ENCODE measurements at regions not wholly inside any gene's neighbourhood (a gene's known extent, or its start where the extent isn't known, plus 50 kb on each side); places are given as distances from the start of the nearest gene placed in this dataset.

DNA sequence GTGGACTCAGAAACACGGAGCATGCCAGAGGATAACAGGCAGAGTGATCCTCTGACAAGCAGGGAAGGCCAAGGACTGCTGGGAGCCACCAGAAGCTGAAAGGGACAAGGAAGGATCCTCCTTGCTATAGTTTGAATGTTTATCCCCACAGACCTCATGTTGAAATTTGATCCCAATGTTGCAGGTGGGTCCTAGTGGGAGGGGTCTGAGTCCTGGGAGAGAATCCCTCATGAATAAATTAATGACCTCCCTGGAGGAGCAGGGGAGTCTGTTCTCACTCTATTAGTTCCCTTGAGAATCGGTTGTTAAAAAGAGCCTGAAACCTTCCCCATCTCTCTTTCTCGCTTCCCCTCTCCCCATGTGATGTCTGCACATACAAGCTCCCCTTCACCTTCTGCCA, 124.4 kb downstream of the FBXO15 start:
- Histone ChIP-seq H3K4me1 (ENCODE audit: control insufficient read depth, insufficient read depth, low read length) (no peaks in the 10 kb centered on the region), H3K4me3 (ENCODE audit: low read length) (no peak overlapping the region), H3K36me3 (ENCODE audit: control insufficient read depth, insufficient read depth, low read length) (no peaks in the 10 kb centered on the region), H3K9me3 (ENCODE audit: control insufficient read depth, low read depth, low read length) (no peaks in the 10 kb centered on the region), H3K27me3 (ENCODE audit: control insufficient read depth, insufficient read depth, low read length) (no peaks in the 10 kb centered on the region), H3K27ac (ENCODE audit: low read length) (no peak overlapping the region)
- DNase-seq: no peak
- WGBS (ENCODE audit: insufficient coverage, low lambda C conversion rate): 40% methylated on average over 1 of the region's 3 CpGs

DNA sequence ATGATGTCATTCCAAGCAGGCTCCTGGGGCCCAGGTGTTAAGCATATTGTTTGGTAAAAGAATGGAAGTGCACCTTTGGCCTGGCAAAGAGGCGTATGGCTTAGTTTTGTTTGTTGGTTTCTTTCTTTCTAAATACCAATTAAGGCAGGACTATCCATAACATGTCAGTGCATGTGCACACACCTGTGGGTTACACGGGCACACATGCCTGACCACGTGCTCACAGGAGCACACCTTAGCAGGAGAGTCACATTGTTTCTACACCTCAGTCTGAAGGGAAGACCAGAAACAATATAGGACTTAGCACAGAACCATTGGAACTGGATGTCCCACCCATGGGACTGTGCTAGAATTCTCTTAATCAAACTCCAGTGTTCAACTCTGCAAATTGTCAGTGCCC, 127.8 kb downstream of the FBXO15 start:
- H3K4me3 ChIP-seq (ENCODE audit: low read length): no peak overlapping the region
- no peak for DNase-seq
- H3K9me3 ChIP-seq (ENCODE audit: control insufficient read depth, low read depth, low read length): no peaks in the 10 kb centered on the region
- no peak overlapping the region for H3K27ac ChIP-seq (ENCODE audit: low read length)
- no peaks in the 10 kb centered on the region for H3K27me3 ChIP-seq (ENCODE audit: control insufficient read depth, insufficient read depth, low read length)
- WGBS (ENCODE audit: insufficient coverage, low lambda C conversion rate): no CpG with 5 or more reads among the region's 3 CpGs
- H3K4me1 ChIP-seq (ENCODE audit: control insufficient read depth, insufficient read depth, low read length): no peaks in the 10 kb centered on the region
- H3K36me3 ChIP-seq (ENCODE audit: control insufficient read depth, insufficient read depth, low read length): no peaks in the 10 kb centered on the region

- Histone ChIP-seq H3K9me3 (ENCODE audit: control insufficient read depth, low read depth, low read length) (no peaks in the 10 kb centered on the region), H3K4me1 (ENCODE audit: control insufficient read depth, insufficient read depth, low read length) (no peaks in the 10 kb centered on the region), H3K27me3 (ENCODE audit: control insufficient read depth, insufficient read depth, low read length) (no peaks in the 10 kb centered on the region), H3K27ac (ENCODE audit: low read length) (no peak overlapping the region), H3K36me3 (ENCODE audit: control insufficient read depth, insufficient read depth, low read length) (no peaks in the 10 kb centered on the region), H3K4me3 (ENCODE audit: low read length) (no peak overlapping the region)
- no CpG with 5 or more reads among the region's 5 CpGs for WGBS (ENCODE audit: insufficient coverage, low lambda C conversion rate)
- DNase-seq: no peak
Observed at GRCh38 chr18:74013955-74014354, 133.7 kb downstream of the FBXO15 start.

- Histone ChIP-seq H3K27ac (ENCODE audit: low read length) (no peak overlapping the region), H3K4me3 (ENCODE audit: low read length) (no peak overlapping the region), H3K27me3 (ENCODE audit: control insufficient read depth, insufficient read depth, low read length) (no peaks in the 10 kb centered on the region), H3K4me1 (ENCODE audit: control insufficient read depth, insufficient read depth, low read length) (no peaks in the 10 kb centered on the region), H3K9me3 (ENCODE audit: control insufficient read depth, low read depth, low read length) (no peaks in the 10 kb centered on the region), H3K36me3 (ENCODE audit: control insufficient read depth, insufficient read depth, low read length) (no peaks in the 10 kb centered on the region)
- DNase-seq: no peak
- WGBS (ENCODE audit: insufficient coverage, low lambda C conversion rate): 90% methylated on average over 2 of the region's 14 CpGs
Observed at GRCh38 chr18:74012954-74013630, 134.5 kb downstream of the FBXO15 start.

GRCh38 chr18:74006143-74006542, 141.5 kb downstream of the FBXO15 start:
- H3K4me3 ChIP-seq (ENCODE audit: low read length): no peak overlapping the region
- H3K9me3 ChIP-seq (ENCODE audit: control insufficient read depth, low read depth, low read length): no peaks in the 10 kb centered on the region
- no peak for DNase-seq
- no peak overlapping the region for H3K27ac ChIP-seq (ENCODE audit: low read length)
- no CpG with 5 or more reads among the region's 8 CpGs for WGBS (ENCODE audit: insufficient coverage, low lambda C conversion rate)
- H3K27me3 ChIP-seq (ENCODE audit: control insufficient read depth, insufficient read depth, low read length): no peaks in the 10 kb centered on the region
- no peaks in the 10 kb centered on the region for H3K36me3 ChIP-seq (ENCODE audit: control insufficient read depth, insufficient read depth, low read length)
- H3K4me1 ChIP-seq (ENCODE audit: control insufficient read depth, insufficient read depth, low read length): no peaks in the 10 kb centered on the region

DNA sequence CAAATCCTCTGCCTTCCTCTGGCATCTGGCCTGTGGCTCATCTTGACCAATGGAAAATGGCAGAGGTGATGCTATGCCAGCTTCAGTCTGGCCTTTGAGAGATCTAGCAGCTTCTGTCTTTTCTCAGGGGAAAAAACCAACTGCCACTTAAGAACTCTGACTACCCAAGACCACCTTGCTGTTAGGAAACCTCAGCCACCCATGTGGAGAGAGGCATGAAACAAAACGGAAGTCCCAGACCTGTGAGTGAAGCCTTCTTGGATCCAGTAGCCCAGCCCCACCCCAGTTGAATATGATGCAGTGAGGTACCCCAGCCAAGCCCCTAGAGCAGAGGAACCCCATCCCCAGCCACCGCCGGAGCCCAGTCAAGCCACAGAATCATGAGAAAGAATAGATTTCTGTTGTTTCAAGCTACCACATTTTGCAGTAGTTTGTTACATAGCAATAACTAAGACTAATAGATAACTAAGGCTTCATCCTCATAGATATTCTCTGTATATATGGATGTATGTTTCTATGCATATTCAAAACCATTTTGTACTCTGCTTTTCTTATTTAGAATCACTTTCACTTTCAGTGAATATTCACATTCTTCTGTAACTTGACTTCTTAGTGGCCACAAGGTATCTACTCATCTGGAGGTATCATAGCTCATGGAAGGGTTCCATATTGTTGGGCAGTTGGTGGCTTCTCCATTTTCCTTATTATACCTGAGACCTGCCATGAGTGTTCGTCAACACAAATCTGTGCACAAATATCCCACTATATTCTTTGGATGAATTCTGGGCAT, 142.1 kb downstream of the FBXO15 start:
- WGBS (ENCODE audit: insufficient coverage, low lambda C conversion rate): 100% methylated on average over 1 of the region's 4 CpGs
- no peak for DNase-seq

DNA sequence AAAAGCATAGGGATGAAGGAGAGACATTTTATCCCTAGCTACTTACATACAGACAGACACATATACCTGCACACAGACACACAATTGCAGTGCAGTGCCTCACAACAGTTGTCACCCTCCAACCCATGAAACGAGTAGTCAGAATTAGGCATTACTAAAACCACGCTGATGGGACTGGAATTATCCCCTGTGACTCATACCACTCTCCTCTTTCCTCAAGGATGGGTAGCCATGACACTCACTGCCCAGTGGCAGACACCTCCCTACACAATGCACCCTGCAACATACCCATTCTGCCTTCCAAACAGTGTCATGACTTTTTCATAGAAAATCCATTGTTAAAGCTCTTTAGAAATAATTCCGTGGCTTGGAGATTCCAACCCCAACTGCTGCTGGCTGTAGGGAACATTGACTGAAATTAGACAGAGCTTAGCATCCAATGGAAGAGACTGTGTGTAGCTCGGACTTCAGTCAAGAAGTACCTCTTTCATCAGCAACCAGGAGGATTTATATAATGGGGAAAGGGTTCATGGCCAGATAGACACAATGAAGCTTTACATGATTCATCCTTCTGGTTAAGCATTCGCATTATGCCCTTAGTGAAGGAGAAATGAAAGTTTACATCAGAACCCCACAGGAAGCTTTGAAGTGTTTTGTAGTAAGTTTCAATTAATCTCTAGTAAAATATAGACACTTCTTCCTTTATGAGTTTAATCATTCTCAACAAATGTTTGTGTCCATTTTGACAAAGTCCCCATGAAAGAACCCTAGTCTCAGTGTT, 155.2 kb downstream of the FBXO15 start:
- Histone ChIP-seq H3K9me3 (ENCODE audit: control insufficient read depth, low read depth, low read length) (no peaks in the 10 kb centered on the region), H3K36me3 (ENCODE audit: control insufficient read depth, insufficient read depth, low read length) (no peaks in the 10 kb centered on the region), H3K4me3 (ENCODE audit: low read length) (no peak overlapping the region), H3K4me1 (ENCODE audit: control insufficient read depth, insufficient read depth, low read length) (no peaks in the 10 kb centered on the region), H3K27ac (ENCODE audit: low read length) (no peak overlapping the region), H3K27me3 (ENCODE audit: control insufficient read depth, insufficient read depth, low read length) (no peaks in the 10 kb centered on the region)
- WGBS (ENCODE audit: insufficient coverage, low lambda C conversion rate): no CpG with 5 or more reads among the region's 5 CpGs
- no peak for DNase-seq

More for the DNA sequence above, 142.1 kb downstream of the FBXO15 start:
- Histone ChIP-seq H3K9me3 (ENCODE audit: control insufficient read depth, low read depth, low read length) (no peaks in the 10 kb centered on the region), H3K36me3 (ENCODE audit: control insufficient read depth, insufficient read depth, low read length) (no peaks in the 10 kb centered on the region), H3K27me3 (ENCODE audit: control insufficient read depth, insufficient read depth, low read length) (no peaks in the 10 kb centered on the region), H3K27ac (ENCODE audit: low read length) (no peak overlapping the region), H3K4me3 (ENCODE audit: low read length) (no peak overlapping the region), H3K4me1 (ENCODE audit: control insufficient read depth, insufficient read depth, low read length) (no peaks in the 10 kb centered on the region)

DNA sequence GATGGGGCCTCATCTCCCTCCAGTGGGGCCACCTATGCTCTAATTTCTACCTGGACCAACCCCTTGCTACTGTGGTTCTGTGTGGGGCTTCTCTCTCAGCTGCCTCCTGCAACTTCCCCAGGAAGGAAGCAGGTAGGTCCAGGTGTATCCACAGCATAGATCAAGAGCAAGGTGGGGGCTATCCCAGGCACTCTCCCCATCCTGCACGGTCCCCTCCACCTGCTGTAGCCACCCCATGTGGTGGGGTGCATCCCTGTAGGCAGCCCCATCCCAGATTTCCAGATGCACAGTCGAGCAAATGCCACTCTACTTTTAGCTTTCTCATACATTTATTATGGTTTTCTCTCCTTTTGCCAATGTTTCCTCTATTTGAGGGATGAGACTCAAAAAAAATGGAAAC, 156.1 kb downstream of the FBXO15 start:
- WGBS (ENCODE audit: insufficient coverage, low lambda C conversion rate): no CpG with 5 or more reads among the region's 2 CpGs
- H3K9me3 ChIP-seq (ENCODE audit: control insufficient read depth, low read depth, low read length): no peaks in the 10 kb centered on the region

GRCh38 chr18:73990258-73990657, 157.4 kb downstream of the FBXO15 start:
- Histone ChIP-seq H3K27ac (ENCODE audit: low read length) (no peak overlapping the region), H3K27me3 (ENCODE audit: control insufficient read depth, insufficient read depth, low read length) (no peaks in the 10 kb centered on the region), H3K4me1 (ENCODE audit: control insufficient read depth, insufficient read depth, low read length) (no peaks in the 10 kb centered on the region), H3K4me3 (ENCODE audit: low read length) (no peak overlapping the region), H3K36me3 (ENCODE audit: control insufficient read depth, insufficient read depth, low read length) (no peaks in the 10 kb centered on the region), H3K9me3 (ENCODE audit: control insufficient read depth, low read depth, low read length) (no peaks in the 10 kb centered on the region)
- no CpG with 5 or more reads among the region's 6 CpGs for WGBS (ENCODE audit: insufficient coverage, low lambda C conversion rate)
- DNase-seq: no peak

More for the DNA sequence above, 156.1 kb downstream of the FBXO15 start:
- Histone ChIP-seq H3K27me3 (ENCODE audit: control insufficient read depth, insufficient read depth, low read length) (no peaks in the 10 kb centered on the region), H3K4me1 (ENCODE audit: control insufficient read depth, insufficient read depth, low read length) (no peaks in the 10 kb centered on the region), H3K36me3 (ENCODE audit: control insufficient read depth, insufficient read depth, low read length) (no peaks in the 10 kb centered on the region), H3K4me3 (ENCODE audit: low read length) (no peak overlapping the region), H3K27ac (ENCODE audit: low read length) (no peak overlapping the region)
- no peak for DNase-seq

DNA sequence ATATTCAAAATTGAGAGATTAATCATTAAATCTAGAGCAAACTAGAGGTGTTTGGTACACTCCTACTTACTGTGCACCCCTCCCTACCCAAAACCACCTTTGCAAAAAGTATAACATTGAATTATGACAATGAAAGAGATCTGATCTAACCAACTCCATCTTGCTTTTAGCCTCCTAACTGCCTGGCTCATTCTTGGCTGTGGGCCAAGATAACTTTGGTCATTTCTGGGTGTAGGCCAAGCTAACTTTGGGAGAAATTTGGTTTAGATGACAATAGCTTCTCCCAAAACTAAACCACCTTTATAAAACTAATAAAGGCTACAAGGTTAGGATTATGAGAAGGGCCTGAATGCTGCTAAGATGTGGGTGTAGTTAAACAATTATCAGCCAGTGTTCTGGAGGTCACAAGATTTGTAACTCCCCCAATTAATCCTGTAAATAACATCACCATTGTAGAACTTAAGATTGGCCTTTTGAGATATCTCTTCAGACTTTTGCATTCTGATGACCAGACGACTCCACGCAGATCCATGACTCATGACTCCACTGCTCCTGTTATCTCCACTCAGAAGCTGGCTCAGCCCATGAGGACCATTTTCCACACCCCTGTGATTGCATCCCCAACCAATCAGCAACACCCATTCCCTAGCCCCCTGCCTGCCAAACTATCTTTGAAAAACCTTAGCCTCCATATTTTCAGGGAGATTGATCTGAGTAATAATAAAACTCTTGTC, 160.2 kb downstream of the FBXO15 start:
- WGBS (ENCODE audit: insufficient coverage, low lambda C conversion rate): no CpG with 5 or more reads among the region's 2 CpGs
- Histone ChIP-seq H3K9me3 (ENCODE audit: control insufficient read depth, low read depth, low read length) (no peaks in the 10 kb centered on the region), H3K4me3 (ENCODE audit: low read length) (no peak overlapping the region), H3K27me3 (ENCODE audit: control insufficient read depth, insufficient read depth, low read length) (no peaks in the 10 kb centered on the region), H3K27ac (ENCODE audit: low read length) (no peak overlapping the region), H3K36me3 (ENCODE audit: control insufficient read depth, insufficient read depth, low read length) (no peaks in the 10 kb centered on the region), H3K4me1 (ENCODE audit: control insufficient read depth, insufficient read depth, low read length) (no peaks in the 10 kb centered on the region)
- DNase-seq: no peak

All from large intestine (tissue), 3 donors.